CD4-positive, alpha-beta memory T cell (primary cell): ENCODE measurements at regions not wholly inside any gene's neighbourhood (a gene's known extent, or its start where the extent isn't known, plus 50 kb on each side); places are given as distances from the start of the nearest gene placed in this dataset.

Source experiments
- CTCF ChIA-PET: fragments of 350-600 bp; sonication (Branson Sonifier 250); formaldehyde crosslinking; loops from one replicate; lab custom pipeline; 2021; ENCODE audit warnings: inconsistent platforms; ENCODE audit not compliant: partially characterized antibody; lab: Charles Lee
- POLR2A ChIA-PET: fragments of 350-600 bp; sonication (Branson Sonifier 250); formaldehyde crosslinking; loops from one replicate; lab custom pipeline; 2021; ENCODE audit not compliant: partially characterized antibody; lab: Charles Lee
- DNase-seq, 5 donors: peaks; one replicate each; pipeline versions ENCODE4 v3.0.0 to v3.0.0-alpha.2; 2020 to 2022; ENCODE audit warnings: mixed read lengths in 1 of 5
- H3K27ac ChIP-seq: one replicate; pipeline ENCODE4 v1.7.0; 2013; ENCODE audit warnings: low read depth, low read length
- H3K27me3 ChIP-seq: 2 replicates; pipeline ENCODE4 v1.7.0; 2013; ENCODE audit warnings: mild to moderate bottlenecking, low read length, moderate library complexity; ENCODE audit not compliant: insufficient read depth
- H3K36me3 ChIP-seq: 2 replicates; pipeline ENCODE4 v1.7.0; 2013; ENCODE audit warnings: mild to moderate bottlenecking, low read length, moderate library complexity; ENCODE audit not compliant: insufficient read depth
- H3K4me1 ChIP-seq: 2 replicates; pipeline ENCODE4 v1.7.0; 2013; ENCODE audit warnings: mild to moderate bottlenecking, low read length, moderate library complexity; ENCODE audit not compliant: insufficient read depth
- H3K4me3 ChIP-seq, 2 donors: one replicate each; pipeline ENCODE4 v1.7.0; 2013; ENCODE audit warnings: low read length in 2 of 2, mild to moderate bottlenecking in 1 of 2
- H3K9me3 ChIP-seq, 2 donors: one replicate each; pipeline ENCODE4 v1.7.0; 2013; ENCODE audit warnings: low read length in 2 of 2, control low read depth in 1 of 2; ENCODE audit not compliant: control insufficient read depth in 1 of 2
- H3K27ac Mint-ChIP-seq, 7 donors: one replicate each; pipeline ENCODE4 v1.8.0; 2020 to 2021; ENCODE audit warnings: mixed read lengths in 7 of 7, mild to moderate bottlenecking in 6 of 7, inconsistent platforms in 3 of 7, moderate library complexity in 3 of 7
- H3K27me3 Mint-ChIP-seq, 2 donors: one replicate each; pipeline ENCODE4 v1.8.0; 2020 to 2021; ENCODE audit warnings: mixed read lengths in 2 of 2
- H3K36me3 Mint-ChIP-seq, 2 donors: one replicate each; pipeline ENCODE4 v1.8.0; 2020 to 2021; ENCODE audit warnings: mixed read lengths in 2 of 2, inconsistent platforms in 1 of 2, mild to moderate bottlenecking in 1 of 2
- H3K4me1 Mint-ChIP-seq, 4 donors: one replicate each; pipeline ENCODE4 v1.8.0; 2020 to 2021; ENCODE audit warnings: mixed read lengths in 4 of 4, mild to moderate bottlenecking in 1 of 4
- H3K4me3 Mint-ChIP-seq, 8 donors: one replicate each; pipeline ENCODE4 v1.8.0; 2020 to 2021; ENCODE audit warnings: mixed read lengths in 8 of 8, mild to moderate bottlenecking in 7 of 8, moderate library complexity in 6 of 8, inconsistent platforms in 3 of 8
- H3K9me3 Mint-ChIP-seq, 8 donors: one replicate each; pipeline ENCODE4 v1.8.0; 2020 to 2021; ENCODE audit warnings: mixed read lengths in 8 of 8, mild to moderate bottlenecking in 5 of 8, inconsistent platforms in 3 of 8, moderate library complexity in 1 of 8
- intact Hi-C: fragments of 100-400 bp; cut with micrococcal nuclease; formaldehyde crosslinking; loops from one replicate; pipeline ENCODE4 v1.15.1; 2023

DNA sequence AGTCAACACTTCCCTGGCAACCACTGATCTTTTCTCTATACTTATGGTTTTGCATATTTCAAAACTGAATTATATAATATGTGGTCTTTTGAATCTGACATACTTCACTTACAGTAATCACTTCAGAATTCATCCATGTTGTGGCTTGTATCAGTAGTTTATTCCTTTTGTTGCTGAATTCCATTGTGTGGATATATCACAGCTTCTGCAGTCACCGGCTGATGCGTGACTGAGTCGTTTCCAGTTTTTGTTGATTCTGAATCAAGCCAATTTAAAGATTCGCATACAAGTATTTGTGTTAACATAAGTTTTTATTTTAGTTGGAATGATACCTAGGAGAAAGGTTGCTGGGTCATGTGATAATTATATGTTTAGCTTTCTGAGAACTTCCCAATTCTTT, 672.5 kb upstream of the ANKRD30A start:
- Histone ChIP-seq H3K27me3 (no peaks in the 10 kb centered on the region), H3K9me3 (no peaks in the 10 kb centered on the region), H3K4me1 (no peaks in the 10 kb centered on the region), H3K27ac (no peak overlapping the region), H3K4me3 (no peak overlapping the region), H3K36me3 (no peaks in the 10 kb centered on the region)
- H3K4me1 Mint-ChIP-seq, result no peaks in the 10 kb centered on the region
- no peaks in the 10 kb centered on the region for H3K27me3 Mint-ChIP-seq
- no peaks in the 10 kb centered on the region for H3K36me3 Mint-ChIP-seq
- DNase-seq, result no peak
- ChIA-PET POLR2A (no interaction called here), CTCF (no interaction called here)
- H3K9me3 Mint-ChIP-seq, result peaks cover 0 to 22% (median 13%) of the 10 kb centered on the region in 8 donors
- no peak overlapping the region for H3K4me3 Mint-ChIP-seq
- no peak overlapping the region for H3K27ac Mint-ChIP-seq
- intact Hi-C loops, result no loop called here

GRCh38 chr10:36451391-36451970, 673.9 kb upstream of the ANKRD30A start:
- H3K4me1 Mint-ChIP-seq, result no peaks in the 10 kb centered on the region
- POLR2A ChIA-PET, result no interaction called here

GRCh38 chr10:36450380-36450779, 675.0 kb upstream of the ANKRD30A start:
- H3K27ac Mint-ChIP-seq, result no peak overlapping the region
- H3K4me1 ChIP-seq, result no peaks in the 10 kb centered on the region
- H3K9me3 ChIP-seq, result no peaks in the 10 kb centered on the region
- H3K4me1 Mint-ChIP-seq, result no peaks in the 10 kb centered on the region
- H3K36me3 ChIP-seq, result no peaks in the 10 kb centered on the region
- ChIA-PET POLR2A (no interaction called here), CTCF (no interaction called here)
- H3K27ac ChIP-seq, result no peak overlapping the region
- no peak for DNase-seq
- peaks cover 0 to 7% (median 5%) of the 10 kb centered on the region in 8 donors for H3K9me3 Mint-ChIP-seq
- H3K27me3 ChIP-seq, result no peaks in the 10 kb centered on the region
- H3K36me3 Mint-ChIP-seq, result no peaks in the 10 kb centered on the region
- H3K4me3 Mint-ChIP-seq, result no peak overlapping the region
- intact Hi-C loops, result no loop called here
- H3K4me3 ChIP-seq, result no peak overlapping the region
- no peaks in the 10 kb centered on the region for H3K27me3 Mint-ChIP-seq

More at GRCh38 chr10:36451391-36451970, 673.9 kb upstream of the ANKRD30A start:
- no peak for DNase-seq
- Histone ChIP-seq H3K27ac (no peak overlapping the region), H3K36me3 (no peaks in the 10 kb centered on the region), H3K4me3 (no peak overlapping the region), H3K4me1 (no peaks in the 10 kb centered on the region), H3K9me3 (no peaks in the 10 kb centered on the region), H3K27me3 (no peaks in the 10 kb centered on the region)
- no peaks in the 10 kb centered on the region for H3K36me3 Mint-ChIP-seq
- intact Hi-C loops, result no loop called here
- H3K9me3 Mint-ChIP-seq, result peaks cover 0 to 13% (median 6%) of the 10 kb centered on the region in 8 donors
- H3K27me3 Mint-ChIP-seq, result no peaks in the 10 kb centered on the region
- no peak overlapping the region for H3K4me3 Mint-ChIP-seq
- H3K27ac Mint-ChIP-seq, result no peak overlapping the region
- CTCF ChIA-PET, result no interaction called here

DNA sequence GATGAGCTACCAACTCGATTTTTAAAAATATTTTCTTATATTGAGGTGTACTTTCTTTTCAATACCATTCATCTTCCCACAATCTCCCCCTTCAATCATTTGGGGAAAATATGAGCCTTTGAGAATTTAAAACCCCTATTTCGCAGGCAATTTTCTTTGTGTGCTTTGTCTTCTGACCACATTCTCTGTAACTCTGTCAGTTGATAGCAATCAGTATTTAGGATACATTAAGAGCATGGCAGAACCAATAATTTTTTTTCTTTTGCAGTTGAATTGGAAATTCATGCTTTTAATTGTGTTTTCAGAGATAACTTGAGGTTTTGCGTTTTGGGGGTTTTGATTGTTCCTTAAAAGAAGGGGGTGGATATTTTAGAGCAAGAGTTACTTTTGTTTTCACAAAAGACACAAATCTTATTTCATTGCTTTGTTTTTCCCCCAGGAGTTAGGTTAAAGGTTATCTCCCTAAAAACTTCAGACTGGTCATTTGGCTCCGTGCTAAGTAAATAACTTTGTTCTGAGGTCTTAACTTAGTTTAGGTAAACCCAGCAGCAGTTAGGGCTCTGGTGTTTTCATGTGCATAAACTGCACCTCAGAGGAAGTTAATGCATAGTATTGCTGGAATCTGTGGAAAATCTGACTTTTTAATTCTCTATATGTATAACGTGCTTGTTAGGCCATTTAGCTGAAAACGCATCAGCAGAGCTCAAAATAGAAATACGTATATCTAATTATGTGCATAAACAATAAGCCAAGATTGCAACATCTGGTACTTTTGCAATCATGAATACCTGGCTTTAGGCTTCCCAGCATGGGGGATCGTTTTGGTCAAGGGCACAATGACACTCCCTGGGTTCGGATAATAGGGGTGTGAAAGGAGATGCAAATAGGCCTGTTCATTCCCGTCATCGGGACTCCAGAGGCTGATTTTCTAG, 676.4 kb upstream of the ANKRD30A start:
- H3K36me3 ChIP-seq, result no peaks in the 10 kb centered on the region
- H3K27ac ChIP-seq, result no peak overlapping the region
- Mint-ChIP-seq H3K27me3 (no peaks in the 10 kb centered on the region), H3K4me1 (no peaks in the 10 kb centered on the region), H3K4me3 (no peak overlapping the region), H3K27ac (no peak overlapping the region), H3K9me3 (peaks cover 0 to 7% (median 5%) of the 10 kb centered on the region in 8 donors), H3K36me3 (no peaks in the 10 kb centered on the region)
- no peak for DNase-seq
- no peaks in the 10 kb centered on the region for H3K27me3 ChIP-seq
- no peaks in the 10 kb centered on the region for H3K9me3 ChIP-seq
- intact Hi-C loops, result no loop called here
- no peak overlapping the region for H3K4me3 ChIP-seq
- ChIA-PET POLR2A (no interaction called here), CTCF (no interaction called here)
- H3K4me1 ChIP-seq, result no peaks in the 10 kb centered on the region

DNA sequence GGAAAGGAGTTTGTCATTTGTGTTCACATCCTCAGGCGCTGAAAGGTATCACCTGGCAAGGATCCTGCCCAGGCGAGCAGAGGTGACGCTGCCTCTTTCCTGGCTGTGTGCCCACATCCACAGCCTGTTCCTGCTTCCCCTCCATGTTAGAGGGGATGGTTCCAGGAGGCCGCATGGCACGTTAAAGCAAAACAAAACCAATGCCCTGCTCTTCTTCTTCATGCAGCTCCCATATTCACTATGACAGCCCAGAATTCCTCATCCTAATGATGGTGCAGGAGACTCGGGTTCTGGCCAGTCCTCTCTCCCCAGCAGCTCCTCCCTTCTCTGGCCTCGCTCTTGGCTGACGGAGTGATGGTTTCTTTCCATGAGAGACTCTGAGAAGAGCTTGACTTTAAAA, 678.5 kb upstream of the ANKRD30A start:
- intact Hi-C loops, result no loop called here
- ChIA-PET CTCF (no interaction called here), POLR2A (no interaction called here)
- H3K27ac ChIP-seq, result no peak overlapping the region
- H3K9me3 ChIP-seq, result no peaks in the 10 kb centered on the region
- H3K36me3 ChIP-seq, result no peaks in the 10 kb centered on the region
- no peak overlapping the region for H3K4me3 ChIP-seq
- H3K36me3 Mint-ChIP-seq, result no peaks in the 10 kb centered on the region
- H3K9me3 Mint-ChIP-seq, result peaks cover 0 to 7% (median 5%) of the 10 kb centered on the region in 8 donors
- H3K4me1 ChIP-seq, result no peaks in the 10 kb centered on the region
- no peaks in the 10 kb centered on the region for H3K27me3 Mint-ChIP-seq
- DNase-seq, result no peak
- H3K4me1 Mint-ChIP-seq, result no peaks in the 10 kb centered on the region
- H3K4me3 Mint-ChIP-seq, result no peak overlapping the region
- H3K27me3 ChIP-seq, result no peaks in the 10 kb centered on the region
- H3K27ac Mint-ChIP-seq, result no peak overlapping the region

DNA sequence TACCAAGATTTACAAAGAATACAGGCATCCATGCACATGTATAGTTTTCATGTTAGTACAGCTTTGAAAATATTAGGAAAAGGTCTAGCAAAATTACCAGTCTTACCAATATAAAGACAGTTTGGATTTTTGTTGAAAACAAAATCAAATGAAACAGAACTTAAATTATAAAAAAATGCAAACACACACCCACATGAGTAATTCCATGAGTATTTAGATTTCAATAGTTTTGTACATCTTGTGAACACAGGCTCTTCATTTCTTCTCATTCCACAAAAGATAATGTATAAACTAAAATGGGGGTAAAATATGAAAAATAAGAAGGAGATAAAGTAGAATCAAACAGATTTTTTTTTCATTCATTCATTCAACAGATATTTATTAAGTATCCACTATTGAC, 682.2 kb upstream of the ANKRD30A start:
- ChIA-PET POLR2A (no interaction called here), CTCF (no interaction called here)
- Mint-ChIP-seq H3K4me1 (no peaks in the 10 kb centered on the region), H3K27me3 (no peaks in the 10 kb centered on the region), H3K9me3 (peaks cover 0 to 16% (median 4%) of the 10 kb centered on the region in 8 donors), H3K4me3 (no peak overlapping the region), H3K36me3 (no peaks in the 10 kb centered on the region), H3K27ac (no peak overlapping the region)
- Histone ChIP-seq H3K4me1 (no peaks in the 10 kb centered on the region), H3K4me3 (no peak overlapping the region), H3K36me3 (no peaks in the 10 kb centered on the region), H3K9me3 (no peaks in the 10 kb centered on the region), H3K27ac (no peak overlapping the region), H3K27me3 (no peaks in the 10 kb centered on the region)
- intact Hi-C loops, result no loop called here
- no peak for DNase-seq

DNA sequence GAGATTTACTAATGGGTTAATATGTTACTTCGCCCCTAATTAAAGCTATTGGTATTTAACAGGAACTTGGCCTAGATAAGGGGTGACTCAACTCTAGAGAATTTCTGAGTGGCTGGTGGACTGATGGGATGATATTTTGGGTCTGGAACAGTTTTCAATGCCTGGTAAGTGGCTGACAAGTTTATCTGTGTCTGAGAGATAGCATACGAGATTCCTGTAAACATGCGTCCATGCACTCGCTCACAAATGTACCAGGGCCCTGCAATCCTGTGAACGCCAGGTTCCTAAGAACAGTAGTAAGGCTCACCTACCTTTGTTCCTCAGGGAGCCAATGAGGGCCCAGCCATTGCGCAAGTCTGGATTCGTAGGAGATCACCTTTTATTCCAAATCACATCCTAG, 683.8 kb upstream of the ANKRD30A start:
- no peaks in the 10 kb centered on the region for H3K9me3 ChIP-seq
- no peak overlapping the region for H3K27ac ChIP-seq
- Mint-ChIP-seq H3K4me1 (no peaks in the 10 kb centered on the region), H3K27ac (no peak overlapping the region), H3K9me3 (peaks cover 0 to 19% (median 6%) of the 10 kb centered on the region in 8 donors), H3K27me3 (no peaks in the 10 kb centered on the region), H3K36me3 (no peaks in the 10 kb centered on the region), H3K4me3 (no peak overlapping the region)
- no peak overlapping the region for H3K4me3 ChIP-seq
- no peaks in the 10 kb centered on the region for H3K4me1 ChIP-seq
- DNase-seq, result no peak
- ChIA-PET POLR2A (no interaction called here), CTCF (no interaction called here)
- no peaks in the 10 kb centered on the region for H3K27me3 ChIP-seq
- intact Hi-C loops, result no loop called here
- H3K36me3 ChIP-seq, result no peaks in the 10 kb centered on the region
